HG03354 (cell line): ENCODE measurements at regions not wholly inside any gene's neighbourhood (a gene's known extent, or its start where the extent isn't known, plus 50 kb on each side); places are given as distances from the start of the nearest gene placed in this dataset.

Experiments
- ATAC-seq: cut with Tn5 transposase; IDR thresholded peaks from one replicate; pipeline ENCODE4 v1.9.1; 2021; ENCODE audit warnings: mild to moderate bottlenecking; ENCODE audit not compliant: unreplicated experiment, poor library complexity, severe bottlenecking

- ATAC-seq = no peak
Observed at GRCh38 chr1:239843541-239843940, 248.1 kb upstream of the FMN2 start.

GRCh38 chr1:239844833-239845232, 246.8 kb upstream of the FMN2 start:
- no peak for ATAC-seq

DNA sequence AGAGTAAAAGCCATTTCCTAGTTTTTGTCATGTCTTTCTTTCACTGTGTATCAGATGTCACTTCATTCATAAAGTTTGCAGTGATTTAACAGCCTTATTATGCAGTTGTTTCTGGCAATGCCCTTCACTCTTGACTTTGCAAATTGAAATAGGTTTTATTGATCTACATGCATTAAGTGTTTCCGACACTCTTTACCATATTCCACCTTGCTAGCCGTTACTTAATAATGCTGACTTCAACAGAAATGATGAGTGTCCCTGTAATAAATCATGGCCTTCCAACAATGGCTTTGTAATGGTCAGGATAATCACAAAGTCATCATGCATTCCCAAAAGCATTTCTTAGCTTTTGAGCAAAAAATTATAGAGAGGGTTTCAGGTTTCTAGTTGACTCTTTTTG, 236.8 kb upstream of the FMN2 start:
- ATAC-seq = no peak

DNA sequence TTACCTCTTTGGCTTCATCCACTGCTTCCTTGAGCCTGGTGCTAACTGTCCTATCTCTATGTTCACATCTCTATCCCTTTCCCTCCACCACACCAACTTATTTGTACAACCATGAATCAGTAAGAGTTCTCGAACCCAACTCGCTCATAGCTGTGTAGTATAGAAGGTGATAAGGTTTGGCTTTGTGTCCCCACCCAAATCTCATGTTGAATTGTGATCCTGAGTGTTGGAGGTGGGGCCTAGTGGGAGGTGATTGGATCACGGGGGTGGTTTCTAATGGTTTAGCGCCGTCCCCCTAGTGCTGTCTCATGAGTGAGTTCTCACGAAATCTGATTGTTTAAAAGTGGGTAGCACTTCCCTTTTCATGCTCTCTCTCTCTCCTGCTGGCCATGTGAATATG, 235.6 kb upstream of the FMN2 start:
- no peak for ATAC-seq

GRCh38 chr1:239856924-239857323, 234.8 kb upstream of the FMN2 start:
- no peak for ATAC-seq

DNA sequence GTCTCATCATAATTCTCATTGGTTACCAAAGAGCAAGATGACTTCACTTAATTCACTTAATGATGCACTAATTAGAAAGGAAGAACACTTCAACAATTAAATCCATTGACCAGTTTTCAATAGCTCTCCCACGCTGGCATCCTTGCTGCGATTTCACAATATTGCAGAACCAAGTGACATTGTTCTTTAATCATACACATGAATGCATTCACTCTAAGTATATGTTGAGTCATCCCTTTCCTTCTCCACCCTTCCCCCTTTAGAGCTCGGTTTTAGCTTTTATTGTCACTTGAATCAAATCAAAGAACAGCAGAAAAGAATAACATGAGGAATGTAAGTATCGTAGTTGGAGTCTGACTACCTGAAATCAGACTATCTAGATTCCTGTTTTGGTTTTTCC, 233.6 kb upstream of the FMN2 start:
- ATAC-seq = no peak

GRCh38 chr1:239858529-239858928, 233.2 kb upstream of the FMN2 start:
- no peak for ATAC-seq

GRCh38 chr1:239861985-239862384, 229.7 kb upstream of the FMN2 start:
- no peak for ATAC-seq

DNA sequence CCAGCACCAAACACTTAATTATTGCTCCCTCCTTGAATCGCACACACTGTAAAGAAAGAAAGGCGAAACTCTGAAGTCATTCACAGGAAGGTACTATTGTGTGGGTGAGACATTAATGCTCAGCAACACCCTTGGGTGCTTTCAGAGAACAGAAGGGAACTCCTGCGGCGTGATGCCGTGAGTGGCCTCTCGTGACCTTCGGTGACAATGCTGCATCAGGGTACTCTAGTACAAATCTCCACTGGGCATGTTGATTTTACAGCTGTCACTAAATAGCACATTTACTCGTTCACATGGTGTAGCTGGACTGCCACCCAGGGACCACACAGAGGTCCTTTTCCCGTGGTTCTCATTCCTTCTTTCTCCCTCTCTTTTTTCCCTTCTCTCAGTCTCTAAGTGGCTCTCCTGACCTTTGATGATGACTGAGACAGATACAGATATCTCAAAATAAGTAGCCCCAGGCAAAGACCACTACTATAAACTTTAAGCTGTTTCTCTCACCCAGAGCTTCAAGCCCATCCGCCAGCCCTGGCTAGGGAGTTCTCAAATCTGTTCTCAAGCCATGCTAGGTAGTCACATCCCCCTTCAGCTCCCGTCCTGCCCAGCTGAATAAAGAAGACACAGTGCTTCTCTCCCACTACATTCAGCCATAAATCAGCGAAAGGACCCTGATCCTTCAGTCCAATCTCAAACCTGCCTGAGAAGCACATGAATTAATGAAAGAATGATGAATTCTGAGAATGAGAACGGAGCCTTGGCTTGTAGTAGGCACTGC, 223.4 kb upstream of the FMN2 start:
- no peak for ATAC-seq

GRCh38 chr1:239870194-239870593, 221.5 kb upstream of the FMN2 start:
- ATAC-seq = no peak

GRCh38 chr1:239872626-239873025, 219.1 kb upstream of the FMN2 start:
- no peak for ATAC-seq

DNA sequence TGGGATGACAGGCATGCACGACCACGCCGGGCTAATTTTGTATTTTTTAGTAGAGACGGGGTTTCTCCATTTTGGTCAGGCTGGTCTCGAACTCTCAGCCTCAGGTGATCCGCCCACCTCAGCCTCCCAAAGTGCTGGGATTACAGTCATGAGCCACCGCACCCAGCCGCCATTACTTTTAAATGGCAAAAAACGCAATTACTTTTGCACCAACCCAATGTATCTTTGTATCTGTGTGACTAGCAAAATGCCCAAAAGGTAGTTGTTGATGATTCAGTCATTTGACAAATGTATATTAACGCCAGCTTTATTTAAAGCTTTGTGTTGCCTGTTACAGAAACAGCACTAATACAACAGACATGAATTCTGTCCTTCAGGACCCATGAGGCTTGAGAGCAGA, 216.9 kb upstream of the FMN2 start:
- no peak for ATAC-seq

GRCh38 chr1:239879321-239880170, 212.1 kb upstream of the FMN2 start:
- ATAC-seq = no peak

- no peak for ATAC-seq
Observed at GRCh38 chr1:239882967-239883366, 208.7 kb upstream of the FMN2 start.

DNA sequence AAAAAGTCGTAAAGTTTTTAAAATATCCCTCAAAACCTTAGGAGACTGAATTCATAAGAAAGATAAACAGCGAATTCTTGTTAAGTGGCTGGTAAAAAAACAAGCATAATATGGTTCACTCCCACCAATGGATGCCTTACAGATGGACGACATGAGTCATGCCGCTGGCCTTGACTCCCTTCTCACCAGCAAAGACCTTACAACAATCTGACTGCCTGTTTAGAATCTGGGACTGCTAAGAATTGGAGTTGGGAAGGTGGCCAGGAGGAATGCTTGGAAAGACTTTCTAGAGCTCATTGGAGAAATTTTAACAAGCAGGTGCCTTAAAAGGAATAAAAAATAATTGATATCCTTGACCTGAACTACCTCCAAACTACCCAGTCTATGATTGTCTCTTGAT, 206.9 kb upstream of the FMN2 start:
- no peak for ATAC-seq

- no peak for ATAC-seq
Observed at GRCh38 chr1:239886266-239886665, 205.4 kb upstream of the FMN2 start.

DNA sequence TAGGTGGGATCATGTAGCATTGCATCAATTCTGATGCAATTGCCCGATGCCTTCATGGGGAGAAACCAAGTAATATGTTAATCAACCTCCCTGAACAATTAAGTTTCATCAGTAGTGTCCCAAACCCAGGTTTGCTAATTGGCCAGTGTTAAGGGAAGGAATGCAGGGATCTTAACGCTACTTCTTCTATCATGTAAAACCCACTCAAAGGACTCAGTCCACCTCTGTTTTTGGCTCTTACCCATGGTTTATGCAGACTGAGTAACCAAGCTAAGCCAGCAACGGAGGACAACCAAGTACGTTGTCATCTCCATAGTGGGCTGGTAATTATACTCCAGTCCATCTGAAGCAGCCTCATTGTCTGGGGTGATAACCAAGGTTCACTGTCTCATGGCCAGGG, 203.0 kb upstream of the FMN2 start:
- ATAC-seq = no peak

DNA sequence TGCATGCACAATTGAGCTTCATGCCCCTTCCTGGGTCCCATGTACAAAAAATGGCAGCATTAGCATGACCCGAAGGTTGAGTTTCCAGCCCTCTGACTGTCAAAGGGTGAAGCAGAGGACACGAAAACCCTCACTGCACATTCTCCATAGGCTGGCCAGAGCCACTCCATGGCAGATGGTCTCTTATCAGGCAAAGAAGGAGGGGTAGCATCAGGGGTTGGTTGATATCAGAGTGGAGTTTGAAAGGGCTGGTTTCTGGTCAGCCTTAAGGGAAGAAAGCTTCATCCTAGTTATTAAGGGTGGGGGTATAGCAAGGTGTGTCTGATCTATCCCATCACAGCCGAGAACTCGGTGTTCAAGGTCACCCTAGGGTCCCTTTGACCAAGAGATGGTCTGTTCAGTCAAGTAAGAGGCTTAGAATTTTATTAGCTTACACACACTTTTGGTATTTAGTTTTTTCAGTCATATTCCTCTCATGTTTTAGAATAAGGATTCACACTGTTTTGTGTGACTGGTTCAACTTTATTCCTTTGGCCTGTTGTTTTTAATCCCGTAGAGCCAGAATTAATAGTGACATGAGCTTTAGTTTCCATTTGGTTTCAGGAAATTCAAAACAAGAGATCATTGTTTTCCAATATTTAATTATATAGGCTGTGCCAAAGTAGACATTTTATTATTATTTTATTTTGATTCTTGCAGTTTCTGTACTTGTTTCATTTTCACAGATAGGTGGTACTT, 199.9 kb upstream of the FMN2 start:
- ATAC-seq = no peak

- ATAC-seq = no peak
Observed at GRCh38 chr1:239892602-239893001, 199.1 kb upstream of the FMN2 start.

GRCh38 chr1:239893127-239893731, 198.5 kb upstream of the FMN2 start:
- no peak for ATAC-seq
